SK-N-SH (cell line): ENCODE measurements at regions not wholly inside any gene's neighbourhood (a gene's known extent, or its start where the extent isn't known, plus 50 kb on each side); places are given as distances from the start of the nearest gene placed in this dataset.

Experiments used
- MXI1 ChIP-seq: IDR thresholded peaks from 2 replicates; pipeline ENCODE4 v1.6.1; 2012; ENCODE audit warnings: mild to moderate bottlenecking, low read depth, low read length, improper control_type of control experiment
- RCOR1 ChIP-seq: fragments of 150-350 bp; IDR thresholded peaks from 2 replicates; pipeline ENCODE4 v1.6.1; 2017; ENCODE audit warnings: antibody characterized with exemption, low read length
- TF ChIP-seq, protein P1 (sequence below): fragments of 200-600 bp; sonication (generic); IDR thresholded peaks from 2 replicates; pipeline ENCODE4 v1.6.1; 2017; ENCODE audit warnings: antibody characterized with exemption, mild to moderate bottlenecking, moderate library complexity

DNA sequence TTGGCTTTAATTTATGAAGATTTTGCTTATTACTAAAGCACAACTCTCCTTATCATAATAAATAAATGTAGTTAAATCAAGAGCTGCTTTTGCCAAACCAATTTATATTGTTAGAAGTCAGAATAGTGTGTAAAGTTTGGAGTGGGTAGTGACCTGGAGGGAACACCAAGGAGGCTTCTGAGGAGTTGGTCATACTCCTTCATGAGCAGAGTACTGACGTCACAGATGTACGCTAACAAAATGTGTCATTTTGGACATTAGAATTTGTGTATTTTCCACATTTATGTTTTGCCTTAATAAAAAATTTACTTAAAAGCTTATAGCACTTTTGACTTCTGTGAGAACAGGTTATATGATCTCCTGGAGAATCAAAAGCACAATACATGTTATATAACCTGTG, 953.5 kb upstream of the INTU start:
- TF ChIP-seq, protein P1, sequence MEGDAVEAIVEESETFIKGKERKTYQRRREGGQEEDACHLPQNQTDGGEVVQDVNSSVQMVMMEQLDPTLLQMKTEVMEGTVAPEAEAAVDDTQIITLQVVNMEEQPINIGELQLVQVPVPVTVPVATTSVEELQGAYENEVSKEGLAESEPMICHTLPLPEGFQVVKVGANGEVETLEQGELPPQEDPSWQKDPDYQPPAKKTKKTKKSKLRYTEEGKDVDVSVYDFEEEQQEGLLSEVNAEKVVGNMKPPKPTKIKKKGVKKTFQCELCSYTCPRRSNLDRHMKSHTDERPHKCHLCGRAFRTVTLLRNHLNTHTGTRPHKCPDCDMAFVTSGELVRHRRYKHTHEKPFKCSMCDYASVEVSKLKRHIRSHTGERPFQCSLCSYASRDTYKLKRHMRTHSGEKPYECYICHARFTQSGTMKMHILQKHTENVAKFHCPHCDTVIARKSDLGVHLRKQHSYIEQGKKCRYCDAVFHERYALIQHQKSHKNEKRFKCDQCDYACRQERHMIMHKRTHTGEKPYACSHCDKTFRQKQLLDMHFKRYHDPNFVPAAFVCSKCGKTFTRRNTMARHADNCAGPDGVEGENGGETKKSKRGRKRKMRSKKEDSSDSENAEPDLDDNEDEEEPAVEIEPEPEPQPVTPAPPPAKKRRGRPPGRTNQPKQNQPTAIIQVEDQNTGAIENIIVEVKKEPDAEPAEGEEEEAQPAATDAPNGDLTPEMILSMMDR: no peak
- TF ChIP-seq RCOR1 (no peak), MXI1 (no peak)
